ENCODE measurements at regions not wholly inside any gene's neighbourhood (a gene's known extent, or its start where the extent isn't known, plus 50 kb on each side); places are given as distances from the start of the nearest gene placed in this dataset.

DNA sequence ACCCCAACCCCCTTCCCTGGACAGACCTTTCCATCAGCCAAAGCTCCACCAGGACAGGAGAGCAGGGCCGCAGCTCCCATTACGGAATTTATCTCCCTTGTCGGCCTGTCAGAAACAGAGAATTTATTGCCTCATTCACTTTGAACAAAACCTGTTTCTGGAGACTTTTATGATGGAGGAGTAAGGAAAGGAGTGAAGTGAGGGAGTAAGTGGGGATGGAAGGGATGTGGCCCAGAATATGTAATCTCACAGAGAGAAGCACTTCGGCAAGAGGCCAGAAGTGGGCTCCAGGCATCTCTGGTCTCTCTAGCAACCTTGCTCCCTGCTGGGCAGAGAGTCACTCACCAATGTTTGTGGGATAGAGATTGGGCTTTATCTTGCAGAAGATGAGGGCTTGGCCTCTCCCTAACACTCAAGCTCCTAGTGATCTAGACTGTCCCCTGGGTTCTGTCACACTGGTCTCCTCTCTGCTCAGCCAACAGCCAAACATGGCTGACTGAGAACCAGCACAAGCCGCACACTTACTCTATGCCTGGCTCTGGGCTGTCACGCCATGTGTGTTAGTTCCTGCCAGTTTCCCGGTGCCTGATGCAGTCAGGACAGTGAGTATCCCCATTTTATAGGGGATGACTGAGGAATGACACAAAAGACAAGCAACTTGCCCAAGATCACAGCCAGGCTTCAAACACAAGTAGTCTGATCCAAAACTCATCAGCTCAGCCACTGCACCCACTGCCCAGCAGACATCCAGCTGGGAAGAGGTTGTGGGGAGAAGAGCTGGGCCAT is 149.4 kb upstream of the ZMIZ1 start:
- no peaks in the 10 kb centered on the region for H3K36me3 ChIP-seq (ENCODE audit: insufficient read depth, low read length)
- TF ChIP-seq EZH2 (IDR thresholded peaks at IDR 0.05): no peak
- TF ChIP-seq POLR2AphosphoS5 (IDR thresholded peaks at IDR 0.05; ENCODE audit: borderline replicate concordance, low read depth, low read length): no peak
- no peak for TF ChIP-seq FOXP2 (optimal IDR thresholded peaks at IDR 0.05; ENCODE audit: control extremely low read depth, extremely low read length, insufficient read depth)
- H3K9me3 ChIP-seq (ENCODE audit: low read depth, low read length): no peaks in the 10 kb centered on the region
- no peak overlapping the region for H3K4me3 ChIP-seq
- no peak overlapping the region for H3K27ac ChIP-seq
- DNase-seq (ENCODE audit: low read depth, low spot score): no peak
- no peak overlapping the region for H3K9ac ChIP-seq (ENCODE audit: insufficient read length)

- H3K27ac ChIP-seq: no peak overlapping the region
- TF ChIP-seq EZH2 (IDR thresholded peaks at IDR 0.05) (no peak), FOXP2 (optimal IDR thresholded peaks at IDR 0.05; ENCODE audit: control extremely low read depth, extremely low read length, insufficient read depth) (no peak), POLR2AphosphoS5 (IDR thresholded peaks at IDR 0.05; ENCODE audit: borderline replicate concordance, low read depth, low read length) (no peak)
- no peak for DNase-seq (ENCODE audit: low read depth, low spot score)
- no peak overlapping the region for H3K9ac ChIP-seq (ENCODE audit: insufficient read length)
- no peaks in the 10 kb centered on the region for H3K36me3 ChIP-seq (ENCODE audit: insufficient read depth, low read length)
- no peaks in the 10 kb centered on the region for H3K9me3 ChIP-seq (ENCODE audit: low read depth, low read length)
- H3K4me3 ChIP-seq: no peak overlapping the region
Observed at GRCh38 chr10:78920011-78920410, 148.8 kb upstream of the ZMIZ1 start.

DNA sequence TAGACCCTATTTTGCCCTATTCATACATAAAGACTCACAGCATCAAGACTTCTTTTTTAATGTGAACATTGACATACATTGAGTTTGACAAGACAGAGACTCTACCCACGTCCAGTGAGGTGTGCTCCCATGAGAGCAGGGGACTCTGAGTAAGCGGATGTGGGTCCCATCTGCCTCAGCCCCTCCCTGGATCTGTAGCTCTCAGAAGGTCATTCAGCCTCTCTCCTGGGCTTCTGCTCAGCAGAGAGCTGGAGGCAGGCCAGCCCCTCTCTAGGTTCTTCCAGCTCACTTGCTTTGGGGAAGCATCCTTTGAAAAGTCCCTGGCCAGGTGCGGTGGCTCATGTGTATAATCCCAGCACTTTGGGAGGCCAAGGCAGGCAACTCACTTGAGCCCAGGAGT is 146.9 kb upstream of the ZMIZ1 start:
- no peaks in the 10 kb centered on the region for H3K9me3 ChIP-seq (ENCODE audit: low read depth, low read length)
- no peak overlapping the region for H3K4me3 ChIP-seq
- TF ChIP-seq EZH2 (IDR thresholded peaks at IDR 0.05) (no peak), FOXP2 (optimal IDR thresholded peaks at IDR 0.05; ENCODE audit: control extremely low read depth, extremely low read length, insufficient read depth) (no peak), POLR2AphosphoS5 (IDR thresholded peaks at IDR 0.05; ENCODE audit: borderline replicate concordance, low read depth, low read length) (no peak)
- no peak for DNase-seq (ENCODE audit: low read depth, low spot score)
- H3K27ac ChIP-seq: no peak overlapping the region
- no peak overlapping the region for H3K9ac ChIP-seq (ENCODE audit: insufficient read length)
- no peaks in the 10 kb centered on the region for H3K36me3 ChIP-seq (ENCODE audit: insufficient read depth, low read length)

- no peak overlapping the region for H3K4me3 ChIP-seq
- TF ChIP-seq EZH2 (IDR thresholded peaks at IDR 0.05) (no peak), POLR2AphosphoS5 (IDR thresholded peaks at IDR 0.05; ENCODE audit: borderline replicate concordance, low read depth, low read length) (no peak), FOXP2 (optimal IDR thresholded peaks at IDR 0.05; ENCODE audit: control extremely low read depth, extremely low read length, insufficient read depth) (no peak)
- H3K36me3 ChIP-seq (ENCODE audit: insufficient read depth, low read length): no peaks in the 10 kb centered on the region
- DNase-seq (ENCODE audit: low read depth, low spot score): no peak
- no peaks in the 10 kb centered on the region for H3K9me3 ChIP-seq (ENCODE audit: low read depth, low read length)
- H3K9ac ChIP-seq (ENCODE audit: insufficient read length): no peak overlapping the region
- H3K27ac ChIP-seq: no peak overlapping the region
Observed at GRCh38 chr10:78923647-78924318, 145.0 kb upstream of the ZMIZ1 start.

GRCh38 chr10:78924319-78925003 is 144.3 kb upstream of the ZMIZ1 start:
- Histone ChIP-seq H3K4me3 (no peak overlapping the region), H3K36me3 (ENCODE audit: insufficient read depth, low read length) (no peaks in the 10 kb centered on the region), H3K27ac (no peak overlapping the region), H3K9ac (ENCODE audit: insufficient read length) (no peak overlapping the region), H3K9me3 (ENCODE audit: low read depth, low read length) (no peaks in the 10 kb centered on the region)
- no peak for DNase-seq (ENCODE audit: low read depth, low spot score)
- TF ChIP-seq POLR2AphosphoS5 (IDR thresholded peaks at IDR 0.05; ENCODE audit: borderline replicate concordance, low read depth, low read length): no peak
- TF ChIP-seq FOXP2 (optimal IDR thresholded peaks at IDR 0.05; ENCODE audit: control extremely low read depth, extremely low read length, insufficient read depth): no peak
- no peak for TF ChIP-seq EZH2 (IDR thresholded peaks at IDR 0.05)

DNA sequence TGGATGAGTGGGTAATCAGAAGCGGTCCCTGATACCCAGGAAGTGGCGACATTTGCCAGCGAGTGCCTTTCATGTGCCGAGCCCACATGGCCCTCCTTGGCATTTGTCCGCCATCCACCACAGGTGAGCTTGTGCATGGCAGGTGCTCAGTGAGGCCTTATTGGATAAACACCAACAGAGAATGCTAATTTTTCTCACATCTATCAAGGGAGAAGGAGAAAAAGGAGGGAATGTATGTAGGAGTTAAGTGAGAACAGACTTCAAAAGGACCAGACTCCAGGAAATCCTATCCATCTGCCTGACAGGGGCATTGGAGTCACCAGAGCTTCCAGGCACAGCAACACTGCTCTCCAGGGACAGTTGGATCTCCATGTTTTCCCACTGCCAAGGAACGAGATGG is 143.5 kb upstream of the ZMIZ1 start:
- H3K4me3 ChIP-seq: no peak overlapping the region
- TF ChIP-seq POLR2AphosphoS5 (IDR thresholded peaks at IDR 0.05; ENCODE audit: borderline replicate concordance, low read depth, low read length): no peak
- no peak for TF ChIP-seq FOXP2 (optimal IDR thresholded peaks at IDR 0.05; ENCODE audit: control extremely low read depth, extremely low read length, insufficient read depth)
- no peak for TF ChIP-seq EZH2 (IDR thresholded peaks at IDR 0.05)
- H3K9me3 ChIP-seq (ENCODE audit: low read depth, low read length): no peaks in the 10 kb centered on the region
- H3K9ac ChIP-seq (ENCODE audit: insufficient read length): no peak overlapping the region
- DNase-seq (ENCODE audit: low read depth, low spot score): no peak
- no peak overlapping the region for H3K27ac ChIP-seq
- no peaks in the 10 kb centered on the region for H3K36me3 ChIP-seq (ENCODE audit: insufficient read depth, low read length)

- TF ChIP-seq EZH2 (IDR thresholded peaks at IDR 0.05) (no peak), FOXP2 (optimal IDR thresholded peaks at IDR 0.05; ENCODE audit: control extremely low read depth, extremely low read length, insufficient read depth) (no peak), POLR2AphosphoS5 (IDR thresholded peaks at IDR 0.05; ENCODE audit: borderline replicate concordance, low read depth, low read length) (no peak)
- DNase-seq (ENCODE audit: low read depth, low spot score): no peak
Observed at GRCh38 chr10:78925800-78926319, 142.9 kb upstream of the ZMIZ1 start.

More at GRCh38 chr10:78925800-78926319, 142.9 kb upstream of the ZMIZ1 start:
- H3K36me3 ChIP-seq (ENCODE audit: insufficient read depth, low read length): no peaks in the 10 kb centered on the region
- H3K9me3 ChIP-seq (ENCODE audit: low read depth, low read length): no peaks in the 10 kb centered on the region
- H3K27ac ChIP-seq: no peak overlapping the region
- H3K4me3 ChIP-seq: no peak overlapping the region
- H3K9ac ChIP-seq (ENCODE audit: insufficient read length): no peak overlapping the region

Data from SK-N-MC (cell line).